Dermis blood vessel endothelial cell (primary cell): ENCODE measurements at regions not wholly inside any gene's neighbourhood (a gene's known extent, or its start where the extent isn't known, plus 50 kb on each side); places are given as distances from the start of the nearest gene placed in this dataset.

Experiments
- DNase-seq: peaks from one replicate; pipeline ENCODE4 v3.0.0; 2010

DNA sequence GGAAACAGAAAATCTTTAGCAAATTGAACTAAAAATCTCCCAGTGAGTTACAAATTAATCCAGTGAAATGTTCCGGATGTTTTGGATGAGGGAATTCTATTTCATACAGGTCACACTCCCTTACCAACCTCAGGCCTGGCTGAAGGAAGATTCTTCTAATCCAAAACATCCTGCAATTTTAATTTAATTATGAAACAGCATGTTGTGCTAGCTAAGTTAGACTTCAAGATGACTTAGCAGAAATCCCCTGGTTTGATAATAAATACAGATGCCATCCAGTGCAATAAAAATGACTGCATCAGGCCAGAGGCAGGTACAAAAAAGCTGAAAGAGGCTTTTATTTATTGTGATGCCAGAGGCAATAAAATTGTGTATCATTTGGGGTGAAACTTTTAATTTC, 96.7 kb upstream of the CLDN10 start:
- no peak for DNase-seq

DNA sequence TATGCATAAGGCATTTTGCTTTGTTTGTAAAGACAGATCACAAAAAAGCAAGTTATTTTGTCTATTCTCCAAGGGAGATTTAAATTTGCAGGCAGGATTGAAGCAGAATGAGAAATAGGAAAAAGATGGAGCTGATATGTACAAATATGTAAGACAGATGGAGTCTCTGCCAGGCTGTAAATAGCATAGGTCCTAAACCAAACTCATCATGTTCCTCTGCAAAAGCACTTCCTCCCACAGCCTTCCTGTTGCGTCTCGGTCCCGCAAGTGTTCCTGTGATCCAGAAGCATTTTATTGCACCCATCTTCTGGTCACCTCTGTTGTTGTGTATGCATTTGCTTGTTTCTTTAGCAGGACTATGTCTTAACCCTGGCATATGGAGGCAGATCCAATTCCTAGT, 95.7 kb upstream of the CLDN10 start:
- DNase-seq: no peak

DNA sequence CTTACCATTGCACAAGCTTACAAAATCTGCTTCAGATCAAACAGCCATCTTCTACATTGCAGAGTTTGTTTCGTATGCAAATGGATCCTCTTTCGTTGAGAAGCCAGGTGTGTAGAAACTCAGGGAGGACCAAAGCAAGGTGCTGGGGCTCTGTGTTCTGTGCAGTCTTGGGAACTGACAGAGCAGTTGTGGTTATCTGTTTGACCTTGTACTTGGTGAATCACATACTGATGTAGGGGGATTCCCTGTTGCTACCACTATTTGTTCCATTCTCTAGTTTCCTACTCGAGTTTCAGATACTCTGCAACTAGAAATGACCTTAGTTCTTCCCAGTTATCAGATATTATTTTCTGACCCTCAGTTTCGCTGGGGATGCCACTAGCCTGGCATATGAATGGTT, 95.2 kb upstream of the CLDN10 start:
- DNase-seq: no peak

DNA sequence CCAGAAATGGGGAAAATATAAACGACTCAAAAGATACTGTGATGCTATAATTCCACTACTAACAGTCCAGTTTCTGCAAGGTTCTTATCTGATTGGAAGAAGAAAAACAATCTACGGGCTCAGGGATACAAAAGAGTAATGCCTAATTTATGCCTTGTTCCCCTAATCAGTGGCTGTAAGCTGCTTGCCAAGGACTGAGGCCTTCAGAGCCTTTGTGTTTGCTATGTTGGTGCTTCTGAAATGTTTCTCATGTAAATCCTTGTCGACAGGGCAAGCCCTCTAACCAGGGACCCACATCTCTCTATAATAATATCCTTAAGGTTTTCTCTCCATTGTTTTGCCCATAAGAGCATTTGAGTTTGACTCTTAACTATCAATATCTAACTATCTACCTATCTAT, 89.7 kb upstream of the CLDN10 start:
- DNase-seq: no peak

DNA sequence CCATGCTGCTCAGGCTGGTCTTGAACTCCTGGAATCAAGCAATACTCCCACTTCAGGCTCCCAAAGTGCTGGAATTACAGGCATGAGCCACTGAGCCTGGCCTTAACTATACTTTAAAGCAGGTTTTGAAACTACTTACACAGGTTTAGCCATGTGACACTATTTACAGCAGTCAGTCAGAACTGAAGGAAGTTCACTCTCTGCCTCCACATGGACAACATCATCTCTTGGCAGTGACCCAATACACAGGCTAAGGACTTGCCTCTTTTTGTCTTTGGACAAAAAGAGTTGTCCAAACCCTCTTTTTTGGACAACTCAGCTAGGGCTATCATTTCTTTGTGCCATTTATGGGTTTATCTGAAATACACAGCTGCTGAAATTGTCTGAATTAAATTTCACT, 89.0 kb upstream of the CLDN10 start:
- DNase-seq: peak; percentile 6

DNA sequence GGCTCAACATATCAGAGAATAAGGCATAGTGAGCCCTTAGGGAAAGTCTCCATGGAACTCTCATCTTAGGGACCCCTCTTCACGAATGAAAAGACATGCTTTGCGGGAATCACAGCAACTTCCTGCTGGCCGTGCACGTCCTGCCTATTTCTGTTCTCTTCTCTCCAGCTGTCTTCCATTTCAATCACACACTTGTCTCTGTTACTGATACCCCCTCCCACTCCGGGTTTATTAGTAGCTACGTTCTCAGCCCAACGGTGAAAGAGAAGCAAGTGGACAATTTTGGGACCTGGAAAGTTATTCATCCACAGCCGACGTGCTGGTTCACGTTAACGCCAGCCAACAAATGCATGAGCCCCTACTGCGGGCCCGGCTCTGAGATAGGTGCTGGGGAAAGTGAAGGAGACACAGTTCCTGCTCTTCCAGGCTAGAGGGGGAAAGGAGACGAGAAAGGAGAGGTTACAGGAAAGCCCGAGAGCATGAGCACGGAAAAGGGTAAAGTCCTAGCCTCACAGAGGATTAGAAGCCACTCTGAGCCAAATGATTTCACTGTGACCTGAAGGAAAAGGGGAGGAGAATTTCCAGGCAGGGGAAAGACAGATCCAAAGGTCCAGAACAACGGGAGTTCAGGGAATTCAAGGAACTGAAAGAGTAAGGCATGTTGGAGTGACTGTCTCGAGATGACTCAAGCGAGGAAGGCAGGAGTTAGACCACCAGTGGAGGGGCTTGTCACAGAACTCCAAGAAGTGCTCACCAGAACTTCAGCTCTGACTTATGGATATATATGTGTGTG, 81.8 kb upstream of the CLDN10 start:
- no peak for DNase-seq

DNA sequence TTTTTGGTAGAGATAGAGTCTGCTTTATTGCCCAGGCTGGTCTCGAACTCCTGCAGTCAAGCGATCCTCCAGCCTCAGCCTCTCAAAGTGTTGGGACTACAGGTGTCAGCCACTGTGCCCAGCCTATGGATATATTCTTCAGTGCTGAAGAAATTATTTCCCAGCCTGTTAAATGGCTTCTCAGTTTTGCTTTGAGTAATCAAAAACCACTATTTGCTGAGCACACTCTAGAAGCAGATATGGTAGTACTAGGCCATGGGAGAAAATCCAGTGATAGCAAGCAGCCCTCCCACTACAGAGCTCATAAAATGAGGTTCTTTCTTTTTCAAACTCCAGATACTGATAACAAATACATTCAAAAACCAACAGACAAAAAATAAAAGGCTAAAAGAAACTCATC, 80.6 kb upstream of the CLDN10 start:
- DNase-seq: no peak

DNA sequence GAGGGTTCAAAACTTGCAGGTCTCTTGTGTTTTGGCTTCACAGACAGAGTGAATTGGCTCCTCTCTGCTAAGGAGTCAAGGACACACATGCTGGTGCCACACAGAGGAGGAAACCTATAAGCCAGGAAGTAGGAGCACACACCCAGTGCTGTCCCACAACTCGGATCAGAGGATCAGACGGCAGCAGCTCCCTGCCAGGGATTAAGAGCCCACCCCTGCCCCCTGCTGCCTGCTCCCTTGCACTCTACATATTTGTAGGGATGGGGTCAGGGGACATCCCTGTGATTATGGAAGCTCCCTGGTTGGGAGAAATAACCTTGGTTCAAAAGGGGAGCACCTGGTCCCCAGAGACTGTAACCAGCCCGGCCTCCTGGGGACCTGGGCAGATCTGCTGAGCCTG, 77.5 kb upstream of the CLDN10 start:
- no peak for DNase-seq

DNA sequence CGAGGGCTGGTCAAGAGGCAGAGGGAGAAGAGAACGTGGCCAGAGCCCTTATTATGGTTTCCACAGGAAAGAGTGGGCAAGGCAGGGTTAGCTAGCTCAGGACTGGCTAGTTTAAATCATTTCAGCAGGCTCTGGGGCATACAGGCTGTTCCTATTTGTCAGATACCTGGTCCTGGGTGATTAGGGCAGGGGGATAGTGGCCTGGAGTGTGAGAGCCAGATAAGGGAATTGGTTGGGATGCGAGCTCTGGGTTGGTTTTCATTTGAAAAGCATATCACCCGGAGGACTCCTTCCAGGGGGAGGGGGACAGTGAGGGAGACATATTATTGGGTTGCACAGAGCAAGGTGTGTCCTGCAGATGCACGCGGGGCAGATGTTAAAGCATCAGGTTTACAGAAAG, 75.3 kb upstream of the CLDN10 start:
- DNase-seq: no peak

DNA sequence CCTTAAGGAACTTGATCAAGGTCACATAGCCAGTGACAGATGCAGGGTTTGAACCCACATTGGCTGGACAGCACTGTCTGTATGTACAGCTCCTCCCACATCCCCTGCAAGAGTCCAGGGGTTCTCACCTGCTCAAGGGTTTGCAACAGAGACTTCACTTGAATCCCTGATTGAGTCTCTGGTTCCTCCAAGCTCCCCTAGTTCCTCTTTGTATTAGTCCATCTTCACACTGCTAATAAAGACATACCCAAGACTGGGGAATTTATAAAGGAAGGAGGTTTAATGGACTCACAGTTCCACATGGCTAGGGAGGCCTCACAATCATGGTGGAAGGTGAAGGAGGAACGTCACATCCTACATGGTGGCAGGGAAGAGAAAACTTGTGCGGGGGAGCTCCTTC, 72.8 kb upstream of the CLDN10 start:
- DNase-seq: no peak

DNA sequence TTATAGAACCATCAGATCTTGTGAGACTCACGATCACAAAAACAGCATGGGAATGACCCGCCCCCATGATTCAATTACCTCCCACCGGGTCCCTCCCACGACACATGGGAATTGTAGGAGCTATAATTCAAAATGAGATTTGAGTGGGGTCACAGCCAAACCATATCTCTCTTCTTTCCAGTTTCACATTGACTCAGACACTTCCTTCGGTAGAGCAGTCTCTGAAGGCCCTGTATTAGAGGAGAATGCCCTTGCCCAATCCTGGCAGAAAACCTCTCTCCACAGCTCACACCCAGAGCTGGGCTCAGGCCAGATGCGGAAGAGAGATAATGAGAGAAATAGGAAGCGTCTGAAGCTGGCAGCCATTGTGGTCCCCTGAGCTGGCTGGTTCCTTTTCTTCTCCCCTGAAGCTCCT, 72.4 kb upstream of the CLDN10 start:
- DNase-seq: no peak

DNA sequence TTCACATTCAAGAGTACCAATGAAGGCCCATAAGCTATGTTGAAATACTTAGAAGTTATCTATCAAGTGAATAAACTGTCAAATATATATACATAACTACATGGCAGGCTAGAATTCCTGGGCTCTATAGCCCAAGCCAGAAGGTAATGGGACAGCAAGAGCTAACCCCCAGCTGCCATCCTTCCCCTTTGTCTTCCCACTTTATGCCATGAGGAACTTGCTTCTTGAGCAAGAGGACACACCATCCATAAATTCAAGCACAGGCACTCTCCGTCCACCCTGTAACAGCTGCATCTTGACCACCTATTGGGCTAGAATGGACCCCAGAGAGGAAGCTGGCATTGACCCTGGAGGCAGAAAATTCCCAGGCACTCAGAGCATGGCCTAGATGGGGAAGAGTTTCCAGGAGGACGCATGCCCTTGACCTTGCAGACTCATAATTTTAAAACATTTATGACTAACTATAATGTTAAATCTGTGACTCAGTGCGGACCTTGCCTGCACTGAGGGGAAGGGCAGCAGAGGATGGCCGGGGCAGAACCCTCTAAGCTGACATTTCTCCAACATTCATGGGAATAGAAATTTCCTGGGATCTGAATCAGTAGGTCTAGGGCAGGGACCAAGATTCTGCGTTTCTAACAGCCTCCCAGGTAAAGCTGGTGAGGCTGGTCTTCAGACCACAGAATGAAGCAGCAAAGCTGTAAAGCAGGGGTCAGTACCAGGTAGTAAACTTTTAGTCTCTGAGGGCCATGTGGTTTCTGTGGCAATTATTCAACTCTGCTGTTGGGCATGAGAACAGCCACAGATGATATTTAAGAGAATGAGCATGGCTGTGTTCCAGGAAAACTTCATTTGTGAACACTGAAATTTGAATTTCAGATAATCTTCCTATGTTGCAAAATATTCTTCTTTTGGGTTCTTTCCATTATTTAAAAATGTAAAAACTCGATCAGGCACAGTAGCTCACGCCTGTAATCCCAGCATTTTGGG, 71.4 kb upstream of the CLDN10 start:
- DNase-seq: no peak

DNA sequence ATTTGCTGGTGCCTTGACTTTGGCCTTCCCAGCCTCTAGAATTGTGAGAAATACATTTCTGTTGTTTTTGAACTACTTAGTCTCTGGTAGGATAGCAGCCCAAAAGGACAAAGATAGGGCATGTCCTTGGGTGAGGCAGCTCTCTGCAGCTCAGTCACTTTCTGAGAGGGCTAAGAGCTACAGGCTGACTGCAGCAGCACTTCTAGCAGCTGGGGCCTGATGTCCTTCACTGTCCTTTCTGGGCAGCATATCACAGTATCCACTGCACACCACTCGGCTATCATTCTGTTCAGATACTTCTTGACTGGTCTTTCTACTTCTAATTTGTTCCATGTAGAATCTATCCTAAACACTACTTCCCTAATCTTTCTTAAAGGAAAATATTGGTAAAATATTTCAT, 68.5 kb upstream of the CLDN10 start:
- no peak for DNase-seq

DNA sequence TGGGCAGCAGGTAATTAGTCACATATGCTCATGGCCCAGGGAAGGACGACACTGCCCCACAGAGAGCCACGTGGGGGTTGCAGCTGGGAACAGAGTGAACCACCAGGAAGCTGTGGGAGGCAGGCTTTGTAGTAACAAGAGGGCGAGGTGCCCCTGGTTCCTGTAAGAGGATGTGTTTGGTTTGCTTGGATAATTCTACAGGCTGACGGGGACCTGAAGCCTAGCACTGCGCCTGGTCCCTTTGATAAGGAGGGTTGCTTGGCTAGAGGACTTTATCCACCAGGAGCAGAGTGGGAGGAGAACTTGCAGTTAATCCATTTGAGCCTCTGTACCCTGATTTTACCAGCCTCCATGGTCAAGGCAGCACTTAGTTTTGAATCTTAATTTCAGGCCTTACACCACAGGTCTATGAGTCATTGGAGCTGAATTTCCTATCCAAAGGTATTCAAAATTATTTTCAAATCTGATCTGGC, 67.4 kb upstream of the CLDN10 start:
- DNase-seq: peak; percentile 57

DNA sequence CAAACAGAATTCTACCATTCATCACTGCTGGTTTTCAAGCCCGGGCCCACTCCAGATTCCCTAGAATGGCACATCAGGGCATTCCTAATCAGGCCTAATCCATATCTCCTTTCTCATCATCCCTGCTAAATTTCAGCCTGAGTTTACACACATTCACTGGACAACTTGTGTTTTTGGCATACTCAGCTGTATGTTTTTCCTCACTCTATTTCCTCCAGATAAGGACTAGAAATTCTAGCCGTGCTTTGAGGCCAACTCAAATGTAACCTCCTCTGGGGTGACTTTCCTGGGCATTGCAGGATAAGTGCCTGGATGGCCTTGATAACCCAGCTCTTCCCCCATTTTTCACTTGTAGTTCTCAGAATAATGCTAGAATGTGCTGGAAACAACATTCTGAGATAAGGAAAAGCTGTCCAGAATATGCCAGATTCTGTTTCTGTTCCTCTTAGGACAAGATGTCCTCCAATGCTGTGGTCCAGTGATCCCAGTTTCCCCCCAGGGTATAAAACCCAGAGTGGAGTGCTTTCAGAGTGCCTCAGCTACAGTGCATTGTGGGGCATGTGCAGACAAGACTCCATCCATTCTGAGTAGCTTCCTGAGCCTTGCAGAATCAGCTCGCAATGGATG, 66.9 kb upstream of the CLDN10 start:
- peak; percentile 59 for DNase-seq

DNA sequence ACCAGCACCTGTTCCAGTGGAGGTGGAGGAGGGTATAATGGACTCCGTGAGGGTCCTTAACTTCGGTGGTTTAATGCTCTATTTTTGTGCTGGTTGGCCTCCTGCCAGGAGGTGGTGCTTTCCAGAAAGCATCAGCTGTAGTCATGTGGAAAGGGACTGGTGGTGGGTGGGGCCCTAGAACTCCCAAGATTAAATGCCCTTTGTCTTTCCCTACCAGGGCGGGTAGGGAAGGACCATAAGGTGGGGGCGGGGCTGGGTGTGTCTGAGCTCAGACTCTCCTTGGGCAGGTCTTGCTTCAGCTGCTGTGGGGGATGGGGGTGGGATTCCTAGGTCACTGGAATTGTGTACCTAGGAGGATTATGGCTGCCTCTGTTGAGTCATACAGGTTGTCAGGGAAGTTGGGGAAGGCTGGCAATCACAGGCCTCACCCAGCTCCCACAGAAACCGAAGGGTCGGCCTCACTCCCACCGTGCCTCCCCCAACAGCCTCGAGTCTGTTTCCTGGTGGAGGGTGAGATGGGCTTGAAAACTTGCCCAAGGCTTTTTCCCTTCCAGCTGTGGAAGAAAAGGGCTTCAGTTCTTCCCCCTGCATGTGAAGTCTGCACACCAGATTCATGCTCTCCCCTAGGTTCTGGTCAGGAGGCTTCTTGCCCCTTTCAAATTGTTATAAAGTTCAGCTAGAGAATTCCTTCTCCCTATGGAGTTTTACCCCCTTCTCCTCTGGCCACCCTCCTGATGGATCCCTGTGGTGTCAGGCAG, 60.3 kb upstream of the CLDN10 start:
- no peak for DNase-seq

DNA sequence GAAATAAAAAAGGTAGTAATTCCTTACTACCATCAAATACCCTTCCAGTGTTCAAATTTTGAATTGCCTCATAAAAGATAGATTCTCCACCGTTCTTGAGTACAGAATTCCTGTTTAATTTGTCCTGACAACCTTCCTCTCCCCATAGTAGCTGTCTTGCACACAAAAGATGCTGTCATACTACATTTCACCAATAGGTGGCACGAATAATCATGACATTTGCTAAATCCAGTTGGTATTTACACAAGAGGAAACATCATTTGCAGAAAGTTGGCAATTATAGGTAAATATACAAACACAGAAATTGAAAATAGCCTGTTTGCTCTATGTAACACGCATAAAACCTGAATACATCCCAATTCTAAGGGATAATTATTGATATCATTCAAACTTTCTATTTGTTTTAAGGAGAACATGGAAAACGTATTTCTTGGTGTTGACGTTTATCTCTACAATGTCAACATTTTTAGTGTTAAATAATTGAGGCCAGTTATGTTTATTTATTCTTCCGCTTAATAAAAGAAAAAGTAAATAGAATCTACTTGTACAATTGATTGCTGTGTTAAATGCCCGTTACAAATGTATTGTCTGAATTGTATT, 58.3 kb upstream of the CLDN10 start:
- DNase-seq: peak; percentile 88

DNA sequence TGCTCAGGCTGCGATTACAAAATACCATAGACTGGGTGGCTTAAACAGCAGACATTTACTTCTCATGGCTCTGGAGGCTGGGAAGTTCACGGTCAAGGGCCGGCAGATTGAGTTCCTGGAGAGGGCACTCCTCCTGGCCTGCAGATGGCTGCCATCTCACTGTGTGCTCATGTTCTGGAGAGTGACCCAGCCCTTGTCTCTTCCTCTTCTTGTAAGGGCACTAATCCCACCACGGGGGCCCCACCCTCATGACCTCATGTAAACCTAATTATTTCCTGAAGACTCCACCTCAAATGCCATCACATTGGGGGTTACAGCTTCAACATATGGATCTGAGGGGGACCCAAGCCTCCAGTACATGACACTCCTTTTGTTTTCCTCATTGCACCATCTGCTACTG, 56.0 kb upstream of the CLDN10 start:
- no peak for DNase-seq

DNA sequence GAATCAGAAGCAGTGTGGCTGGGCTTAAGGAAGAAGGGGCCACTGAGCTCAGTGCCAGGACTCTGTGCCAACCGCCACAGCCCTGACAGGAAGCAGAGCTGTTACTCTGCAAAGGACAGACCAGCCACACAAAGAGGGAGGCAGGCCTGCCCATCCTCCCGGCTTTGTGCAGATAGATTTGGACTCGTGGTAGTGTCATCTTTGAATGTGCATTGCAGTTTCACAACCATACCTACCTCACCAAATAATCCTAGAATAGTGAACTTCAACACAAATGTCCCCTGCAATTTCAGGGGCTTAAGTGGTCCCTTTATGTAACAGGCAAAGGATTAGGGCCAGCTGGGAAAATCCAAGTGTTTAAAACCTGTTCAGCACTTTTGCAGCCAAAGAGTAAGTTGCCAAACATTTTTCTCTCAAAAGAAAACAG, 55.1 kb upstream of the CLDN10 start:
- DNase-seq: no peak

DNA sequence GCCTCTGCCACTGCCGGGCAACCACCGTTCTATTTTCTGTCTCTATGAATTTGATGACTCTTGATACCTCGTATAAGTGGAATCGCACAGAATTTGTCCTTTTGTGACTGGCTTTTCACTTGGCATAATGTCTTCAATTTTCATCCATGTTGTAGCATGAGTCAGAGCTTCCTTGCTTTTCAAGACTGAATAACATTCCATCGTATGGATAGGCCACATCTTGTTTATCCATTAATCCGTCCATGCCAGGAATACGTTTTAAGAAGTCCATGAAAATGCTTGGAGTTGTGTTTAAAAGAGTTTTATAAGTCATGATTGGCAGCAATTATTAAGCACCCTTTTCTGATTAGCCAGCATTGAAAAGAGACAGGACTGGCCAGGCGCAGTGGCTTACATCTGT, 53.6 kb upstream of the CLDN10 start:
- no peak for DNase-seq

DNA sequence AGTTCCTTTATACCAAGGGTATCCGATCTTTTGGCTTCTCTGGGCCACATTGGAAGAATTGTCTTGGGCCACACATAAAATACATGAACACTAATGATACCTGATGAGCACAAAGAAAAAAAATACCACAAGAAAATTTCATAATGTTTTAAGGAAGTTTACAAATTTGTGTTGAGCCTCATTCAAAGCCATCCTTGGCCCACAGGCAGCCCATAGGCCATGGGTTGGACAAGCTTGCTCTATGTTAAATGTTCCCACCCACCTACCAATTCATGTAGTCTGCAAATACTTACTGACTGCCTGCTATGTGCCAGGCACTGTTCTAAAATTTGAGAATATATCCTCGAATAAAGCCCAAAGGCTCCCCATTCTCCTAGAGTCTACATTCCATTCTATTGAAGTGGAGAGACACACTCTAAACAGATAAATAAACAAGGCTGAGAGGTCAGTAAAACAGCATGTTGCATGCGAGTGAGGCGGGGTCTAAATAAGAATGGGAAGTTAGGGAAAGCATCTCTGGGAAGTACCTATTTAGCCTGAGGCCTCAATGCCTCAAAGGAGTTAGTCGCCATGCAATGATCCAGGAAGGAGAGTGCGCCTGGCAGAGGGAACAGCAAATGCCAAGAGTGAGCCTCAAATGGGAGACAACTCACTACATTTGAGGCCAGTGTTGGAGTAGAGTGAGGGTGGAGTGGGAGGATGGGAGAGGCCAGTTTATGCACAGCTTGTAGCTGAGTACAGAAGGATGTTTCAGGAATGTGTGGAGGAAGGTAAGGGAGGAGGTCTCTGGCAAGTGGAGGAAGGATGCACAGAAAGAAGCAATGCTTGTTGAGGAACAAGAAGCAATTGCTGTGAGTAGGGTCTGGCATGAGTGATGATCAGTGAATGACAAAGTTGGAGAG, 52.5 kb upstream of the CLDN10 start:
- DNase-seq: no peak
